ENCODE measurements at regions not wholly inside any gene's neighbourhood (a gene's known extent, or its start where the extent isn't known, plus 50 kb on each side); places are given as distances from the start of the nearest gene placed in this dataset.

- TF ChIP-seq POLR2A (IDR thresholded peaks at IDR 0.05; ENCODE audit: low read length): no peak
- no peak for TF ChIP-seq GATA1 (IDR thresholded peaks at IDR 0.05; ENCODE audit: low read depth, low read length)
These were observed 523.8 kb upstream of the JARID2 start for GRCh38 chr6:14722001-14722562.

Measured in erythroblast (primary cell).